IMR-90 (cell line): ENCODE measurements at regions not wholly inside any gene's neighbourhood (a gene's known extent, or its start where the extent isn't known, plus 50 kb on each side); places are given as distances from the start of the nearest gene placed in this dataset.
A peak's percentile ranks its signal among the peaks of the same experiment; 100 is the strongest.

Experiments used
- ATAC-seq: fragments of 200-7000 bp; cut with Tn5 transposase; 2 replicates; pipeline ENCODE4 v1.9.1; 2020; ENCODE audit warnings: low read depth, mild to moderate bottlenecking, moderate library complexity
- BruUV-seq: library from RNA; stranded (reverse); fragments of 400-500 nt; replicated peaks from 2 replicates; lab custom pipeline; 2021; lab: Mats Ljungman, UMichigan
- CTCF ChIA-PET: fragments of 300-600 bp; formaldehyde crosslinking; extraction: SDS; loops from one replicate; lab custom pipeline; 2021; ENCODE audit warnings: antibody characterized with exemption; lab: Yijun Ruan, JAX
- POLR2A ChIA-PET: fragments of 300-600 bp; sonication (Branson Sonifier 250); formaldehyde crosslinking; loops from one replicate; lab custom pipeline; 2022; ENCODE audit warnings: antibody characterized with exemption; ENCODE audit not compliant: unreplicated experiment; lab: Charles Lee
- DNase-seq: peaks from one replicate; pipeline ENCODE4 v3.0.0; 2013
- H2AFZ ChIP-seq: replicated peaks from 2 replicates; pipeline ENCODE3; 2013; ENCODE audit warnings: low read length, mild to moderate bottlenecking; ENCODE audit not compliant: poor library complexity
- H2AK5ac ChIP-seq: 2 replicates; pipeline ENCODE4 v1.6.1; 2013; ENCODE audit warnings: low read depth, low read length, inconsistent platforms
- H2AK9ac ChIP-seq: replicated peaks from 2 replicates; pipeline ENCODE3; 2013; ENCODE audit warnings: mild to moderate bottlenecking, low read depth, low read length, moderate library complexity; ENCODE audit not compliant: poor library complexity
- H2BK120ac ChIP-seq: 2 replicates; pipeline ENCODE4 v1.6.1; 2013; ENCODE audit warnings: low read depth, low read length, inconsistent platforms
- H2BK15ac ChIP-seq: 3 replicates; pipeline ENCODE4 v1.6.1; 2013; ENCODE audit warnings: low read depth, low read length, inconsistent platforms
- H2BK20ac ChIP-seq: 2 replicates; pipeline ENCODE4 v1.6.1; 2013; ENCODE audit warnings: low read depth, mild to moderate bottlenecking, inconsistent platforms, low read length, moderate library complexity
- H2BK5ac ChIP-seq: 2 replicates; pipeline ENCODE4 v1.6.1; 2013; ENCODE audit warnings: mild to moderate bottlenecking, low read depth, low read length, inconsistent platforms; ENCODE audit not compliant: poor library complexity, severe bottlenecking
- H3K14ac ChIP-seq: replicated peaks from 2 replicates; pipeline ENCODE4 v1.6.1; 2013; ENCODE audit warnings: low read depth, low read length, inconsistent platforms
- H3K18ac ChIP-seq: 2 replicates; pipeline ENCODE4 v1.6.1; 2013; ENCODE audit warnings: low read depth, low read length, control low read depth
- H3K23ac ChIP-seq: 2 replicates; pipeline ENCODE4 v1.6.1; 2013; ENCODE audit warnings: low read depth, low read length, inconsistent platforms
- H3K27ac ChIP-seq: 2 replicates; pipeline ENCODE4 v1.5.1; 2013; ENCODE audit warnings: mild to moderate bottlenecking, control low read depth, low read length; ENCODE audit not compliant: insufficient read depth
- H3K27me3 ChIP-seq: 2 replicates; pipeline ENCODE4 v1.6.1; 2013; ENCODE audit warnings: low read length; ENCODE audit not compliant: control insufficient read depth, insufficient read depth
- H3K36me3 ChIP-seq: 2 replicates; pipeline ENCODE4 v1.6.1; 2013; ENCODE audit warnings: low read length, mixed read lengths; ENCODE audit not compliant: control insufficient read depth, insufficient read depth
- H3K4ac ChIP-seq: 2 replicates; pipeline ENCODE4 v1.6.1; 2013; ENCODE audit warnings: low read depth, low read length, inconsistent platforms
- H3K4me1 ChIP-seq: 2 replicates; pipeline ENCODE4 v1.6.1; 2013; ENCODE audit warnings: low read length, mixed read lengths; ENCODE audit not compliant: control insufficient read depth, insufficient read depth
- H3K4me2 ChIP-seq: 2 replicates; pipeline ENCODE4 v1.6.1; 2013; ENCODE audit warnings: low read depth, mild to moderate bottlenecking, control low read depth, low read length, moderate library complexity
- H3K4me3 ChIP-seq: 2 replicates; pipeline ENCODE4 v1.5.1; 2013; ENCODE audit warnings: low read depth, mild to moderate bottlenecking, control low read depth, low read length, moderate library complexity; ENCODE audit not compliant: insufficient read depth
- H3K56ac ChIP-seq: 2 replicates; pipeline ENCODE4 v1.6.1; 2013; ENCODE audit warnings: low read length, inconsistent platforms; ENCODE audit not compliant: insufficient read depth; ENCODE audit errors: extremely low read depth
- H3K79me1 ChIP-seq, 2 experiments: 2 replicates each; pipeline ENCODE4 v1.6.1; 2013; ENCODE audit warnings: low read length in 2 of 2, inconsistent platforms in 1 of 2, low read depth in 1 of 2
- H3K9ac ChIP-seq: 2 replicates; pipeline ENCODE4 v1.6.1; 2013; ENCODE audit warnings: low read depth, low read length, control low read depth
- H3K9me1 ChIP-seq: 2 replicates; pipeline ENCODE4 v1.6.1; 2013; ENCODE audit warnings: low read length, inconsistent platforms; ENCODE audit not compliant: insufficient read depth
- H3K9me3 ChIP-seq: 2 replicates; pipeline ENCODE4 v1.6.1; 2013; ENCODE audit warnings: low read length; ENCODE audit not compliant: control insufficient read depth, insufficient read depth
- H4K20me1 ChIP-seq: 2 replicates; pipeline ENCODE4 v1.6.1; 2013; ENCODE audit warnings: low read length, inconsistent platforms; ENCODE audit not compliant: insufficient read depth
- H4K5ac ChIP-seq: 2 replicates; pipeline ENCODE4 v1.6.1; 2013; ENCODE audit warnings: mild to moderate bottlenecking, low read depth, low read length, control low read depth
- H4K8ac ChIP-seq, 2 experiments: 2 replicates each; pipeline ENCODE4 v1.6.1; 2013; ENCODE audit warnings: low read depth in 2 of 2, low read length in 2 of 2, control low read depth in 1 of 2, inconsistent platforms in 1 of 2
- H4K91ac ChIP-seq: 2 replicates; pipeline ENCODE4 v1.6.1; 2013; ENCODE audit warnings: low read depth, low read length, inconsistent platforms; ENCODE audit not compliant: insufficient read depth
- BHLHE40 ChIP-seq: fragments of 150-350 bp; IDR thresholded peaks from 2 replicates; pipeline ENCODE4 v1.6.1; 2016; ENCODE audit warnings: mild to moderate bottlenecking, low read depth, low read length
- CEBPB ChIP-seq: IDR thresholded peaks from 2 replicates; pipeline ENCODE4 v1.6.1; 2012; ENCODE audit warnings: low read depth, low read length, improper control_type of control experiment
- MAFK ChIP-seq: IDR thresholded peaks from 2 replicates; pipeline ENCODE4 v1.6.1; 2012; ENCODE audit warnings: low read depth, low read length, improper control_type of control experiment
- MAZ ChIP-seq: IDR thresholded peaks from 2 replicates; pipeline ENCODE4 v1.6.1; 2012; ENCODE audit warnings: low read depth, mild to moderate bottlenecking, low read length, improper control_type of control experiment, moderate library complexity, borderline replicate concordance
- MXI1 ChIP-seq: IDR thresholded peaks from 2 replicates; pipeline ENCODE4 v1.6.1; 2012; ENCODE audit warnings: low read depth, mild to moderate bottlenecking, low read length, moderate library complexity, borderline replicate concordance
- NFE2L2 ChIP-seq: fragments of 150-350 bp; IDR thresholded peaks from 2 replicates; pipeline ENCODE4 v1.6.1; 2016; ENCODE audit warnings: low read depth, mild to moderate bottlenecking, low read length
- POLR2A ChIP-seq: IDR thresholded peaks from 2 replicates; pipeline ENCODE4 v1.6.1; 2012; ENCODE audit warnings: mild to moderate bottlenecking, low read depth, low read length
- RAD21 ChIP-seq: IDR thresholded peaks from 2 replicates; pipeline ENCODE4 v1.6.1; 2012; ENCODE audit warnings: low read length, improper control_type of control experiment
- RCOR1 ChIP-seq: IDR thresholded peaks from 2 replicates; pipeline ENCODE4 v1.6.1; 2012; ENCODE audit warnings: mild to moderate bottlenecking, low read length, improper control_type of control experiment; ENCODE audit not compliant: insufficient replicate concordance
- RFX5 ChIP-seq: IDR thresholded peaks from 2 replicates; pipeline ENCODE4 v1.8.0; 2012; ENCODE audit warnings: low read depth, mild to moderate bottlenecking, low read length, moderate library complexity
- SMC3 ChIP-seq: fragments of 150-350 bp; IDR thresholded peaks from 2 replicates; pipeline ENCODE4 v1.6.1; 2016; ENCODE audit warnings: low read depth, mild to moderate bottlenecking, antibody characterized with exemption, low read length, moderate library complexity
- USF2 ChIP-seq: fragments of 150-350 bp; IDR thresholded peaks from 2 replicates; pipeline ENCODE4 v1.6.1; 2017; ENCODE audit warnings: mild to moderate bottlenecking, antibody characterized with exemption, low read length, low read depth
- WGBS, 2 experiments: methylation state at CpG; one replicate each; pipeline versions ENCODE4 v1.1.5 to v1.1.7; 2013; ENCODE audit warnings: missing lambda C conversion rate in 2 of 2; ENCODE audit not compliant: insufficient read length in 1 of 2; ENCODE audit errors: extremely low coverage in 2 of 2; 5-methylcytosine and 5-hydroxymethylcytosine counted together
- dilution Hi-C: fragments of 300-500 bp; cut with HindIII; formaldehyde crosslinking; loops from one replicate; pipeline ENCODE4 v1.14.3; 2018; ENCODE audit warnings: low sequenced_read_pairs; ENCODE audit not compliant: unreplicated experiment
- in situ Hi-C: fragments of 300-500 bp; cut with MboI; formaldehyde crosslinking; loops from 3 replicates; pipeline ENCODE4 v1.14.3; 2019; ENCODE audit warnings: low sequenced_read_pairs, inconsistent platforms, mixed read lengths
- intact Hi-C: fragments of 100-400 bp; cut with micrococcal nuclease; formaldehyde crosslinking; loops from 2 replicates; pipeline ENCODE4 v1.10.0; 2022
- TF ChIP-seq, protein P1 (sequence below): conservative IDR thresholded peaks from 2 replicates; pipeline ENCODE4 v1.5.1; 2012; ENCODE audit warnings: mild to moderate bottlenecking, low read depth, low read length, improper control_type of control experiment
- TF ChIP-seq, protein P2 (sequence below): fragments of 150-350 bp; IDR thresholded peaks from 2 replicates; pipeline ENCODE4 v1.6.1; 2016; ENCODE audit warnings: low read depth, mild to moderate bottlenecking, low read length, moderate library complexity, borderline replicate concordance

DNA sequence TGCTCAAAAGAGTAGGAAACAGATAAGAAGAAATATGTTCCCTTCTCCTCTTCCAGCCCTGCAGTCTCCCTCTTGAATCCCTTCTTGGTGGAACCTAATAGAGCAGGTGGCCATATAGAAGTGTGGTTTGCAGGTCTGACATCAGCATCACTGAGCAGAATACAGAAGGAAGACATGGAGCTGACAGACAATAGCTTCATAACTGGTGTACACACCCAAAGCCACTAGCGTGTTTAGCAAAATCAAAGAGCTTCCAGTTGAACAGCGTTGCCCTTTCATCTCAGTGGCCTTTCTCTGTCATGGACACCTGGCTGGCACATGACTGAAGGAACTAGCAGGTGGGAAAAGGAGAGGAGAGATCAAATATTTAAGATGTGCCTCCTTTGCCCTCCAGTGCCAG lies 245.5 kb downstream of the BAMBI start:
- Histone ChIP-seq H4K91ac (0 out of 2 replicates have a peak overlapping the region, but pooled peaks have one; percentile 18), H3K9me1 (no peaks in the 10 kb centered on the region), H3K9ac (no peak overlapping the region), H3K14ac (peak overlapping the region; percentile 72; the same call in 1 of the 2 replicates), H3K36me3 (no peaks in the 10 kb centered on the region), H4K20me1 (no peaks in the 10 kb centered on the region), H2AK5ac (peak overlapping the region; percentile 35), H2BK120ac (peak overlapping the region; percentile 62; the same call in 1 of the 2 replicates), H3K79me1 (no peaks in the 10 kb centered on the region), H3K23ac (no peak overlapping the region), H3K18ac (no peak overlapping the region; the same call in 1 of the 2 replicates), H2AK9ac (no peak overlapping the region), H3K4ac (peak overlapping the region; percentile 54; the same call in 1 of the 2 replicates), H2BK5ac (no peak overlapping the region), H3K27me3 (no peaks in the 10 kb centered on the region), H2BK15ac (peak overlapping the region; percentile 90; the same call in 2 of the 3 replicates), H2BK20ac (peak overlapping the region; percentile 85), H2AFZ (no peak overlapping the region), H3K4me2 (no peak overlapping the region), H4K5ac (no peak overlapping the region), H3K9me3 (no peaks in the 10 kb centered on the region), H4K8ac (no peak overlapping the region), H3K4me1 (no peaks in the 10 kb centered on the region; the same call in 1 of the 2 replicates), H3K27ac (no peak overlapping the region), H3K56ac (no peak overlapping the region), H3K4me3 (no peak overlapping the region)
- in situ Hi-C loops = no loop called here
- BruUV-seq = no TSS peak
- dilution Hi-C loops = no loop called here
- no peak for TF ChIP-seq RCOR1
- TF ChIP-seq USF2 = no peak
- TF ChIP-seq, protein P1, sequence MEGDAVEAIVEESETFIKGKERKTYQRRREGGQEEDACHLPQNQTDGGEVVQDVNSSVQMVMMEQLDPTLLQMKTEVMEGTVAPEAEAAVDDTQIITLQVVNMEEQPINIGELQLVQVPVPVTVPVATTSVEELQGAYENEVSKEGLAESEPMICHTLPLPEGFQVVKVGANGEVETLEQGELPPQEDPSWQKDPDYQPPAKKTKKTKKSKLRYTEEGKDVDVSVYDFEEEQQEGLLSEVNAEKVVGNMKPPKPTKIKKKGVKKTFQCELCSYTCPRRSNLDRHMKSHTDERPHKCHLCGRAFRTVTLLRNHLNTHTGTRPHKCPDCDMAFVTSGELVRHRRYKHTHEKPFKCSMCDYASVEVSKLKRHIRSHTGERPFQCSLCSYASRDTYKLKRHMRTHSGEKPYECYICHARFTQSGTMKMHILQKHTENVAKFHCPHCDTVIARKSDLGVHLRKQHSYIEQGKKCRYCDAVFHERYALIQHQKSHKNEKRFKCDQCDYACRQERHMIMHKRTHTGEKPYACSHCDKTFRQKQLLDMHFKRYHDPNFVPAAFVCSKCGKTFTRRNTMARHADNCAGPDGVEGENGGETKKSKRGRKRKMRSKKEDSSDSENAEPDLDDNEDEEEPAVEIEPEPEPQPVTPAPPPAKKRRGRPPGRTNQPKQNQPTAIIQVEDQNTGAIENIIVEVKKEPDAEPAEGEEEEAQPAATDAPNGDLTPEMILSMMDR = no peak
- TF ChIP-seq BHLHE40 = no peak
- TF ChIP-seq CEBPB = no peak
- no peak for TF ChIP-seq SMC3
- TF ChIP-seq, protein P2, sequence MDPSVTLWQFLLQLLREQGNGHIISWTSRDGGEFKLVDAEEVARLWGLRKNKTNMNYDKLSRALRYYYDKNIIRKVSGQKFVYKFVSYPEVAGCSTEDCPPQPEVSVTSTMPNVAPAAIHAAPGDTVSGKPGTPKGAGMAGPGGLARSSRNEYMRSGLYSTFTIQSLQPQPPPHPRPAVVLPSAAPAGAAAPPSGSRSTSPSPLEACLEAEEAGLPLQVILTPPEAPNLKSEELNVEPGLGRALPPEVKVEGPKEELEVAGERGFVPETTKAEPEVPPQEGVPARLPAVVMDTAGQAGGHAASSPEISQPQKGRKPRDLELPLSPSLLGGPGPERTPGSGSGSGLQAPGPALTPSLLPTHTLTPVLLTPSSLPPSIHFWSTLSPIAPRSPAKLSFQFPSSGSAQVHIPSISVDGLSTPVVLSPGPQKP = no peak
- TF ChIP-seq POLR2A = no peak
- no peak for TF ChIP-seq MAZ
- TF ChIP-seq MXI1 = no peak
- no peak for TF ChIP-seq MAFK
- TF ChIP-seq RAD21 = no peak
- TF ChIP-seq NFE2L2 = no peak
- no peak for TF ChIP-seq RFX5
- ChIA-PET POLR2A (no interaction called here), CTCF (interaction anchor here (1.0 kb wide), 1 partner anchor 24 kb away, joined by 3 read pairs; no protein-coding TSS in a partner anchor)
- intact Hi-C loops = no loop called here
- no CpG with 5 or more reads among the region's 2 CpGs for WGBS, 2 experiments
- ATAC-seq (no peak), DNase-seq (no peak)
